ENCODE measurements at regions not wholly inside any gene's neighbourhood (a gene's known extent, or its start where the extent isn't known, plus 50 kb on each side); places are given as distances from the start of the nearest gene placed in this dataset.

DNA sequence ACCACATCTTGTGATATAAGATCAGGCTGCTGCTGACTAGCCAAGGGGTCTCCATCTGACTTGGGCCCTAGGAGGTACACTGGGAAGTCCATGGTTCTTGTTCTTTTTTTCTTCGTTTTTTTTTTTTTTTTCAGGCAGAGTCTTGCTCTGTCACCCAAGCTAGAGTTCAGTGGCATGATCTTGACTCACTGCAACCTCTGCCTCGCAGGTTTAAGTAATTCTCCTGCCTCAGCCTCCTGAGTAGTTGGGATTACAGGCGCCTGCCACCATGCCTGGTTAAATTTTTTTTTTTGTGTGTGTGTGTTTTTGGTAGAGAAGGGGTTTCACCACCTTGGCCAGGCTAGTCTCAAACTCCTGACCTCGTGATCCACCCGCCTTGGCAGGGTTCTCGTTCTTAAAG, 178.2 kb downstream of the RMST start:
- TF ChIP-seq, protein P1, sequence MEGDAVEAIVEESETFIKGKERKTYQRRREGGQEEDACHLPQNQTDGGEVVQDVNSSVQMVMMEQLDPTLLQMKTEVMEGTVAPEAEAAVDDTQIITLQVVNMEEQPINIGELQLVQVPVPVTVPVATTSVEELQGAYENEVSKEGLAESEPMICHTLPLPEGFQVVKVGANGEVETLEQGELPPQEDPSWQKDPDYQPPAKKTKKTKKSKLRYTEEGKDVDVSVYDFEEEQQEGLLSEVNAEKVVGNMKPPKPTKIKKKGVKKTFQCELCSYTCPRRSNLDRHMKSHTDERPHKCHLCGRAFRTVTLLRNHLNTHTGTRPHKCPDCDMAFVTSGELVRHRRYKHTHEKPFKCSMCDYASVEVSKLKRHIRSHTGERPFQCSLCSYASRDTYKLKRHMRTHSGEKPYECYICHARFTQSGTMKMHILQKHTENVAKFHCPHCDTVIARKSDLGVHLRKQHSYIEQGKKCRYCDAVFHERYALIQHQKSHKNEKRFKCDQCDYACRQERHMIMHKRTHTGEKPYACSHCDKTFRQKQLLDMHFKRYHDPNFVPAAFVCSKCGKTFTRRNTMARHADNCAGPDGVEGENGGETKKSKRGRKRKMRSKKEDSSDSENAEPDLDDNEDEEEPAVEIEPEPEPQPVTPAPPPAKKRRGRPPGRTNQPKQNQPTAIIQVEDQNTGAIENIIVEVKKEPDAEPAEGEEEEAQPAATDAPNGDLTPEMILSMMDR (IDR thresholded peaks at IDR 0.05; ENCODE audit: unreplicated experiment) = no peak
- H3K4me3 Mint-ChIP-seq (ENCODE audit: low read depth, unreplicated experiment) = no peak overlapping the region
- H3K36me3 Mint-ChIP-seq (ENCODE audit: insufficient read depth, unreplicated experiment) = no peaks in the 10 kb centered on the region
- CTCF ChIA-PET = no interaction called here
- no peaks in the 10 kb centered on the region for H3K4me1 Mint-ChIP-seq (ENCODE audit: low read depth, unreplicated experiment)
- intact Hi-C loops (cut with micrococcal nuclease; ENCODE audit: unreplicated experiment) = no loop called here
- DNase-seq = no peak
- no peak overlapping the region for H3K27ac Mint-ChIP-seq (ENCODE audit: unreplicated experiment)
- peaks cover 3% of the 10 kb centered on the region for H3K9me3 Mint-ChIP-seq (ENCODE audit: low read depth, unreplicated experiment)
- BruUV-seq (replicated peaks) = no TSS peak
- no peaks in the 10 kb centered on the region for H3K27me3 Mint-ChIP-seq (ENCODE audit: unreplicated experiment)

DNA sequence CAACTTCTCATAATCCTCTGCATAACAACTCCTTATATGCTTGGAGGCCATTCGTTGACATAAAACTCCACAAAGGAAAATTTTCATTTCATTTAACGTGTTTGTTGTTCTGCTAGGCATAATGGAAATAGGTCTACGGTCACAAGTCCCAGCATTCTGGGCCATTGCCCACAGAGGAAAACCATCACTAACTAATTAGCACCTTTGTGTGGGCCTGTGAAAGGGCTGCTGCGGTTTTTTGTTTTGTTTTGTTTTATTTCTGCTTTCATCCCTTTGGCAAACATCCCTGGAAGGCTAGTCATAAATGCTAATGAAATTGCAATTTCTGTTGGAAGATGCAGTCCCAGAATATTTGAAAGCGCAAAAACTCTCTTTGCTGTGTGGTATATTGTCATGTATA, 180.3 kb downstream of the RMST start:
- BruUV-seq (replicated peaks) = no TSS peak
- intact Hi-C loops (cut with micrococcal nuclease; ENCODE audit: unreplicated experiment) = no loop called here
- Mint-ChIP-seq H3K27me3 (ENCODE audit: unreplicated experiment) (no peaks in the 10 kb centered on the region), H3K27ac (ENCODE audit: unreplicated experiment) (no peak overlapping the region), H3K4me3 (ENCODE audit: low read depth, unreplicated experiment) (no peak overlapping the region), H3K9me3 (ENCODE audit: low read depth, unreplicated experiment) (peaks cover 3% of the 10 kb centered on the region), H3K4me1 (ENCODE audit: low read depth, unreplicated experiment) (no peaks in the 10 kb centered on the region), H3K36me3 (ENCODE audit: insufficient read depth, unreplicated experiment) (no peaks in the 10 kb centered on the region)
- TF ChIP-seq, protein P1 (IDR thresholded peaks at IDR 0.05; ENCODE audit: unreplicated experiment) = no peak
- DNase-seq = no peak
- CTCF ChIA-PET = no interaction called here

DNA sequence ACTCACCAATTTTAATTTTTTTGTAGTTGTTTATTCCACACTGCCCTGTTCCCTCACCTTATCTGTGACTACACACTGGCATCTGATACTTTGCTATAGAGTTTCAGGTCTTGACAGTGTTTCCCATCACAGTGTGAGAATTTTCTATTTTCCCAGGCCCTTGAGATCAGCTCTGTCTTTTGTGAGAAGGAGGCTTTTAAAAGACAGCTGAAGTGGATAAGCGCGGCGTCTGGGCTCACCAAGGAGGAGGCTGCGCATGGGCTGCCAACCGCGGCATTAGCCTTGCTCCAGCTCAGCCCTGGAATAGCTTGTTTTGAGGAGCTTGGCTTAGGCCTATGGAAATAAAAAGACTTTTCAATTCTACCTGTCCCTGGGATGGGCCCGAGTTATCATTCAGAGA, 181.3 kb downstream of the RMST start:
- intact Hi-C loops (cut with micrococcal nuclease; ENCODE audit: unreplicated experiment) = no loop called here
- TF ChIP-seq, protein P1 (IDR thresholded peaks at IDR 0.05; ENCODE audit: unreplicated experiment) = no peak
- no peak for DNase-seq
- H3K27ac Mint-ChIP-seq (ENCODE audit: unreplicated experiment) = no peak overlapping the region
- H3K27me3 Mint-ChIP-seq (ENCODE audit: unreplicated experiment) = no peaks in the 10 kb centered on the region
- no peaks in the 10 kb centered on the region for H3K36me3 Mint-ChIP-seq (ENCODE audit: insufficient read depth, unreplicated experiment)
- H3K4me3 Mint-ChIP-seq (ENCODE audit: low read depth, unreplicated experiment) = no peak overlapping the region
- BruUV-seq (replicated peaks) = no TSS peak
- H3K4me1 Mint-ChIP-seq (ENCODE audit: low read depth, unreplicated experiment) = no peaks in the 10 kb centered on the region
- peaks cover 3% of the 10 kb centered on the region for H3K9me3 Mint-ChIP-seq (ENCODE audit: low read depth, unreplicated experiment)
- CTCF ChIA-PET = no interaction called here

DNA sequence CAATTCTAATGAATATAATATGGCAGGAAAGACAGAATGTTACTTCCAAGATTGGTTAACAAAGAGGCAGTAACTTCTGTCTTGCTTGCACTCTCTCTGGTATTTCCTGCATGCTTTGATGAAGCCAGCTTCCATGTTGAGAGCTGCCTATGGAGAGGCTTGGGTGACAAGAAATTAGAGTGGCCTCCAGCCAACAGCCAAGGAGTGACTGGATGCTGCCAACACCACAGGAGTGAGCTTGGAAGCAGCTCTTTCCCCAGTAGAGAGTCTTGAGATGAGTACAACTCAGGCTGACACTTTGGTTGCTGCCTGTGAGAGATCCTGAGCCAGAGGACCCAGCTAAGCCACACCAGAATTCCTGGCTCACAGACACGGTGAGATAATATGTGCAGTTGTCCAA, 183.1 kb downstream of the RMST start:
- H3K36me3 Mint-ChIP-seq (ENCODE audit: insufficient read depth, unreplicated experiment) = no peaks in the 10 kb centered on the region
- H3K27ac Mint-ChIP-seq (ENCODE audit: unreplicated experiment) = no peak overlapping the region
- TF ChIP-seq, protein P1 (IDR thresholded peaks at IDR 0.05; ENCODE audit: unreplicated experiment) = no peak
- no peak overlapping the region for H3K4me3 Mint-ChIP-seq (ENCODE audit: low read depth, unreplicated experiment)
- no peak for DNase-seq
- intact Hi-C loops (cut with micrococcal nuclease; ENCODE audit: unreplicated experiment) = no loop called here
- BruUV-seq (replicated peaks) = no TSS peak
- no peaks in the 10 kb centered on the region for H3K9me3 Mint-ChIP-seq (ENCODE audit: low read depth, unreplicated experiment)
- CTCF ChIA-PET = no interaction called here
- H3K4me1 Mint-ChIP-seq (ENCODE audit: low read depth, unreplicated experiment) = no peaks in the 10 kb centered on the region
- no peaks in the 10 kb centered on the region for H3K27me3 Mint-ChIP-seq (ENCODE audit: unreplicated experiment)

DNA sequence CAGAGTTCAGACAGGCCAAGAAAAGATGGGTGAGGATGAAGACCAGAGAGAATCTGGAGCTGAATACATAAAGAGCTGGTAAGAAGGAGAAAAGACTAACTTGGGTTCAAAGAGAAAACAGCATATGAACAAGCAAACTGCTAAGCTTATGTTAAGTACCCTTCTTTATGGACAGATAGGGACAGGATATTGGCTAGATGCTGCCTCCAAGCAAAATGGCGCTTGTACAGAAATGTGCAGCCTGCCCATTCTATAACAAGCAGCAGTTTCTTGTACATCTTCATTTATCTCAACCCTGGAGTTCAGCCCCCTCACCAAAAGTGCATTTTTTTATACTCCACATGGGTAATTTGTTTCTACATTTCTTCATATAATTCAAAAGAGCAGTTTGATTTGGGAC, 184.5 kb downstream of the RMST start:
- intact Hi-C loops (cut with micrococcal nuclease; ENCODE audit: unreplicated experiment) = no loop called here
- CTCF ChIA-PET = no interaction called here
- H3K27me3 Mint-ChIP-seq (ENCODE audit: unreplicated experiment) = no peaks in the 10 kb centered on the region

More for the DNA sequence above, 184.5 kb downstream of the RMST start:
- Mint-ChIP-seq H3K4me1 (ENCODE audit: low read depth, unreplicated experiment) (no peaks in the 10 kb centered on the region), H3K9me3 (ENCODE audit: low read depth, unreplicated experiment) (no peaks in the 10 kb centered on the region), H3K4me3 (ENCODE audit: low read depth, unreplicated experiment) (no peak overlapping the region), H3K36me3 (ENCODE audit: insufficient read depth, unreplicated experiment) (no peaks in the 10 kb centered on the region), H3K27ac (ENCODE audit: unreplicated experiment) (no peak overlapping the region)
- TF ChIP-seq, protein P1 (IDR thresholded peaks at IDR 0.05; ENCODE audit: unreplicated experiment) = no peak
- no peak for DNase-seq
- BruUV-seq (replicated peaks) = no TSS peak
